Keratinocyte (primary cell): ENCODE measurements at regions not wholly inside any gene's neighbourhood (a gene's known extent, or its start where the extent isn't known, plus 50 kb on each side); places are given as distances from the start of the nearest gene placed in this dataset.

ENCODE experiments used
- DNase-seq: peaks from one replicate; pipeline ENCODE4 v3.0.0-alpha.2; 2011; ENCODE audit warnings: low read depth, missing footprints, low spot score
- FAIRE-seq: peaks from 2 replicates; lab custom pipeline; 2011; peaks lifted over from hg19 to GRCh38; lab: Jason Lieb, UNC
- H2AFZ ChIP-seq: 2 replicates; pipeline ENCODE4 v1.6.0; 2012; ENCODE audit warnings: low read length, control low read depth, inconsistent platforms; ENCODE audit not compliant: control insufficient read depth
- H3K27ac ChIP-seq: 2 replicates; pipeline ENCODE4 v1.5.1; 2011; ENCODE audit warnings: low read length; ENCODE audit not compliant: control insufficient read depth, insufficient read depth
- H3K27me3 ChIP-seq: 3 replicates; pipeline ENCODE4 v1.6.0; 2011; ENCODE audit warnings: low read length; ENCODE audit not compliant: control insufficient read depth, insufficient read depth; ENCODE audit errors: extremely low read depth
- H3K36me3 ChIP-seq, 2 experiments: 2 replicates in 1 of 2; 3 replicates in 1 of 2; pipeline ENCODE4 v1.5.1; 2011; ENCODE audit warnings: low read length in 2 of 2, mild to moderate bottlenecking in 1 of 2; ENCODE audit not compliant: control insufficient read depth in 2 of 2, insufficient read depth in 2 of 2; ENCODE audit errors: extremely low read depth in 1 of 2
- H3K4me1 ChIP-seq: 3 replicates; pipeline ENCODE4 v1.5.1; 2011; ENCODE audit warnings: low read length; ENCODE audit not compliant: control insufficient read depth, insufficient read depth; ENCODE audit errors: extremely low read depth
- H3K4me2 ChIP-seq: 3 replicates; pipeline ENCODE4 v1.6.0; 2011; ENCODE audit warnings: low read depth, low read length; ENCODE audit not compliant: control insufficient read depth, insufficient read depth; ENCODE audit errors: extremely low read depth
- H3K4me3 ChIP-seq, 3 experiments: fragments of 200-600 bp in 1 of 3; sonication (generic) in 1 of 3; 2 replicates in 2 of 3; 3 replicates in 1 of 3; pipeline ENCODE4 v1.5.1; 2011 to 2016; ENCODE audit warnings: low read length in 3 of 3, mild to moderate bottlenecking in 3 of 3, control low read depth in 2 of 3, inconsistent platforms in 1 of 3, low read depth in 1 of 3, mixed read lengths in 1 of 3, mixed run types in 1 of 3, moderate library complexity in 1 of 3; ENCODE audit not compliant: control insufficient read depth in 2 of 3, insufficient read depth in 2 of 3; ENCODE audit errors: extremely low read depth in 1 of 3
- H3K79me2 ChIP-seq: 2 replicates; pipeline ENCODE4 v1.6.0; 2012; ENCODE audit warnings: low read length; ENCODE audit not compliant: control insufficient read depth, insufficient read depth
- H3K9ac ChIP-seq: 3 replicates; pipeline ENCODE4 v1.6.0; 2011; ENCODE audit warnings: low read length; ENCODE audit not compliant: control insufficient read depth, insufficient read depth; ENCODE audit errors: extremely low read depth
- H3K9me1 ChIP-seq: 3 replicates; pipeline ENCODE4 v1.6.0; 2011; ENCODE audit warnings: low read length; ENCODE audit not compliant: control insufficient read depth, insufficient read depth; ENCODE audit errors: extremely low read depth
- H3K9me3 ChIP-seq: 2 replicates; pipeline ENCODE4 v1.5.1; 2012; ENCODE audit warnings: low read depth, low read length; ENCODE audit not compliant: control insufficient read depth
- H4K20me1 ChIP-seq: 3 replicates; pipeline ENCODE4 v1.6.0; 2011; ENCODE audit warnings: low read length; ENCODE audit not compliant: control insufficient read depth, insufficient read depth; ENCODE audit errors: extremely low read depth
- CTCF ChIP-seq, 3 experiments: IDR thresholded peaks in 1 of 3; conservative IDR thresholded peaks in 1 of 3; optimal IDR thresholded peaks in 1 of 3; 2 replicates in 2 of 3; 3 replicates in 1 of 3; pipeline versions ENCODE3 to v1.5.1; 2011; ENCODE audit warnings: low read length in 3 of 3, mild to moderate bottlenecking in 3 of 3, moderate library complexity in 2 of 3, control low read depth in 1 of 3, inconsistent platforms in 1 of 3; ENCODE audit not compliant: insufficient read depth in 2 of 3; ENCODE audit errors: extremely low read depth in 1 of 3
- EZH2 ChIP-seq: IDR thresholded peaks from one replicate; pipeline ENCODE4 v1.6.1; 2012; ENCODE audit warnings: inconsistent platforms, mild to moderate bottlenecking, low read length, moderate library complexity
- dilution Hi-C: fragments of 300-500 bp; cut with MboI; formaldehyde crosslinking; loops from one replicate; pipeline ENCODE4 v1.7.0; 2020; ENCODE audit warnings: low sequenced_read_pairs; ENCODE audit not compliant: extremely low pct_ligation_motif_present

GRCh38 chr14:97841762-97842161 lies 1044.6 kb downstream of the VRK1 start:
- H3K36me3 ChIP-seq = no peaks in the 10 kb centered on the region
- no peaks in the 10 kb centered on the region for H3K9me3 ChIP-seq
- H3K27ac ChIP-seq = no peak overlapping the region
- no peak for TF ChIP-seq CTCF (optimal IDR thresholded peaks at IDR 0.05 in 1 of 3, IDR thresholded peaks at IDR 0.05 in 1 of 3, conservative IDR thresholded peaks at IDR 0.05 in 1 of 3; ENCODE audit: extremely low read depth in 1 of 3, insufficient read depth in 2 of 3, low read length in 3 of 3)
- TF ChIP-seq EZH2 = no peak
- H3K4me3 ChIP-seq = no peak overlapping the region
- no peaks in the 10 kb centered on the region for H3K79me2 ChIP-seq
- H3K4me1 ChIP-seq = no peaks in the 10 kb centered on the region
- no peak overlapping the region for H2AFZ ChIP-seq
- H3K27me3 ChIP-seq = no peaks in the 10 kb centered on the region
- no peak overlapping the region for H3K9ac ChIP-seq
- FAIRE-seq (no peak), DNase-seq (no peak)
- no peaks in the 10 kb centered on the region for H4K20me1 ChIP-seq
- no peaks in the 10 kb centered on the region for H3K9me1 ChIP-seq
- dilution Hi-C loops = no loop called here
- H3K4me2 ChIP-seq = no peak overlapping the region

- FAIRE-seq = no peak
These were observed 1045.9 kb downstream of the VRK1 start for GRCh38 chr14:97843066-97843465.

More at GRCh38 chr14:97843066-97843465, 1045.9 kb downstream of the VRK1 start:
- Histone ChIP-seq H3K27ac (no peak overlapping the region), H4K20me1 (no peaks in the 10 kb centered on the region), H3K27me3 (no peaks in the 10 kb centered on the region), H2AFZ (no peak overlapping the region), H3K36me3 (no peaks in the 10 kb centered on the region), H3K79me2 (no peaks in the 10 kb centered on the region), H3K9ac (no peak overlapping the region), H3K9me1 (no peaks in the 10 kb centered on the region), H3K4me3 (no peak overlapping the region), H3K4me1 (no peaks in the 10 kb centered on the region), H3K4me2 (no peak overlapping the region), H3K9me3 (no peaks in the 10 kb centered on the region)
- no peak for DNase-seq
- no peak for TF ChIP-seq EZH2
- TF ChIP-seq CTCF (optimal IDR thresholded peaks at IDR 0.05 in 1 of 3, IDR thresholded peaks at IDR 0.05 in 1 of 3, conservative IDR thresholded peaks at IDR 0.05 in 1 of 3; ENCODE audit: extremely low read depth in 1 of 3, insufficient read depth in 2 of 3, low read length in 3 of 3) = no peak
- dilution Hi-C loops = no loop called here
